IMR-90 (cell line): ENCODE measurements at regions not wholly inside any gene's neighbourhood (a gene's known extent, or its start where the extent isn't known, plus 50 kb on each side); places are given as distances from the start of the nearest gene placed in this dataset.

Experiments used
- ATAC-seq: fragments of 200-7000 bp; cut with Tn5 transposase; 2 replicates; pipeline ENCODE4 v1.9.1; 2020; ENCODE audit warnings: low read depth, mild to moderate bottlenecking, moderate library complexity
- BruUV-seq: library from RNA; stranded (reverse); fragments of 400-500 nt; replicated peaks from 2 replicates; lab custom pipeline; 2021; lab: Mats Ljungman, UMichigan
- CTCF ChIA-PET: fragments of 300-600 bp; formaldehyde crosslinking; extraction: SDS; loops from one replicate; lab custom pipeline; 2021; ENCODE audit warnings: antibody characterized with exemption; lab: Yijun Ruan, JAX
- POLR2A ChIA-PET: fragments of 300-600 bp; sonication (Branson Sonifier 250); formaldehyde crosslinking; loops from one replicate; lab custom pipeline; 2022; ENCODE audit warnings: antibody characterized with exemption; ENCODE audit not compliant: unreplicated experiment; lab: Charles Lee
- DNase-seq: peaks from one replicate; pipeline ENCODE4 v3.0.0; 2013
- H2AFZ ChIP-seq: replicated peaks from 2 replicates; pipeline ENCODE3; 2013; ENCODE audit warnings: low read length, mild to moderate bottlenecking; ENCODE audit not compliant: poor library complexity
- H2AK5ac ChIP-seq: 2 replicates; pipeline ENCODE4 v1.6.1; 2013; ENCODE audit warnings: low read depth, low read length, inconsistent platforms
- H2AK9ac ChIP-seq: replicated peaks from 2 replicates; pipeline ENCODE3; 2013; ENCODE audit warnings: mild to moderate bottlenecking, low read depth, low read length, moderate library complexity; ENCODE audit not compliant: poor library complexity
- H2BK120ac ChIP-seq: 2 replicates; pipeline ENCODE4 v1.6.1; 2013; ENCODE audit warnings: low read depth, low read length, inconsistent platforms
- H2BK15ac ChIP-seq: 3 replicates; pipeline ENCODE4 v1.6.1; 2013; ENCODE audit warnings: low read depth, low read length, inconsistent platforms
- H2BK20ac ChIP-seq: 2 replicates; pipeline ENCODE4 v1.6.1; 2013; ENCODE audit warnings: low read depth, mild to moderate bottlenecking, inconsistent platforms, low read length, moderate library complexity
- H2BK5ac ChIP-seq: 2 replicates; pipeline ENCODE4 v1.6.1; 2013; ENCODE audit warnings: mild to moderate bottlenecking, low read depth, low read length, inconsistent platforms; ENCODE audit not compliant: poor library complexity, severe bottlenecking
- H3K14ac ChIP-seq: replicated peaks from 2 replicates; pipeline ENCODE4 v1.6.1; 2013; ENCODE audit warnings: low read depth, low read length, inconsistent platforms
- H3K18ac ChIP-seq: 2 replicates; pipeline ENCODE4 v1.6.1; 2013; ENCODE audit warnings: low read depth, low read length, control low read depth
- H3K23ac ChIP-seq: 2 replicates; pipeline ENCODE4 v1.6.1; 2013; ENCODE audit warnings: low read depth, low read length, inconsistent platforms
- H3K27ac ChIP-seq: 2 replicates; pipeline ENCODE4 v1.5.1; 2013; ENCODE audit warnings: mild to moderate bottlenecking, control low read depth, low read length; ENCODE audit not compliant: insufficient read depth
- H3K27me3 ChIP-seq: 2 replicates; pipeline ENCODE4 v1.6.1; 2013; ENCODE audit warnings: low read length; ENCODE audit not compliant: control insufficient read depth, insufficient read depth
- H3K36me3 ChIP-seq: 2 replicates; pipeline ENCODE4 v1.6.1; 2013; ENCODE audit warnings: low read length, mixed read lengths; ENCODE audit not compliant: control insufficient read depth, insufficient read depth
- H3K4ac ChIP-seq: 2 replicates; pipeline ENCODE4 v1.6.1; 2013; ENCODE audit warnings: low read depth, low read length, inconsistent platforms
- H3K4me1 ChIP-seq: 2 replicates; pipeline ENCODE4 v1.6.1; 2013; ENCODE audit warnings: low read length, mixed read lengths; ENCODE audit not compliant: control insufficient read depth, insufficient read depth
- H3K4me2 ChIP-seq: 2 replicates; pipeline ENCODE4 v1.6.1; 2013; ENCODE audit warnings: low read depth, mild to moderate bottlenecking, control low read depth, low read length, moderate library complexity
- H3K4me3 ChIP-seq: 2 replicates; pipeline ENCODE4 v1.5.1; 2013; ENCODE audit warnings: low read depth, mild to moderate bottlenecking, control low read depth, low read length, moderate library complexity; ENCODE audit not compliant: insufficient read depth
- H3K56ac ChIP-seq: 2 replicates; pipeline ENCODE4 v1.6.1; 2013; ENCODE audit warnings: low read length, inconsistent platforms; ENCODE audit not compliant: insufficient read depth; ENCODE audit errors: extremely low read depth
- H3K79me1 ChIP-seq, 2 experiments: 2 replicates each; pipeline ENCODE4 v1.6.1; 2013; ENCODE audit warnings: low read length in 2 of 2, inconsistent platforms in 1 of 2, low read depth in 1 of 2
- H3K9ac ChIP-seq: 2 replicates; pipeline ENCODE4 v1.6.1; 2013; ENCODE audit warnings: low read depth, low read length, control low read depth
- H3K9me1 ChIP-seq: 2 replicates; pipeline ENCODE4 v1.6.1; 2013; ENCODE audit warnings: low read length, inconsistent platforms; ENCODE audit not compliant: insufficient read depth
- H3K9me3 ChIP-seq: 2 replicates; pipeline ENCODE4 v1.6.1; 2013; ENCODE audit warnings: low read length; ENCODE audit not compliant: control insufficient read depth, insufficient read depth
- H4K20me1 ChIP-seq: 2 replicates; pipeline ENCODE4 v1.6.1; 2013; ENCODE audit warnings: low read length, inconsistent platforms; ENCODE audit not compliant: insufficient read depth
- H4K5ac ChIP-seq: 2 replicates; pipeline ENCODE4 v1.6.1; 2013; ENCODE audit warnings: mild to moderate bottlenecking, low read depth, low read length, control low read depth
- H4K8ac ChIP-seq, 2 experiments: 2 replicates each; pipeline ENCODE4 v1.6.1; 2013; ENCODE audit warnings: low read depth in 2 of 2, low read length in 2 of 2, control low read depth in 1 of 2, inconsistent platforms in 1 of 2
- H4K91ac ChIP-seq: 2 replicates; pipeline ENCODE4 v1.6.1; 2013; ENCODE audit warnings: low read depth, low read length, inconsistent platforms; ENCODE audit not compliant: insufficient read depth
- BHLHE40 ChIP-seq: fragments of 150-350 bp; IDR thresholded peaks from 2 replicates; pipeline ENCODE4 v1.6.1; 2016; ENCODE audit warnings: mild to moderate bottlenecking, low read depth, low read length
- CEBPB ChIP-seq: IDR thresholded peaks from 2 replicates; pipeline ENCODE4 v1.6.1; 2012; ENCODE audit warnings: low read depth, low read length, improper control_type of control experiment
- CHD1 ChIP-seq: IDR thresholded peaks from 2 replicates; pipeline ENCODE4 v1.6.1; 2012; ENCODE audit warnings: low read depth, low read length, improper control_type of control experiment
- FOS ChIP-seq: fragments of 150-350 bp; IDR thresholded peaks from 2 replicates; pipeline ENCODE4 v1.6.1; 2016; ENCODE audit warnings: low read depth, low read length
- MAFK ChIP-seq: IDR thresholded peaks from 2 replicates; pipeline ENCODE4 v1.6.1; 2012; ENCODE audit warnings: low read depth, low read length, improper control_type of control experiment
- MAZ ChIP-seq: IDR thresholded peaks from 2 replicates; pipeline ENCODE4 v1.6.1; 2012; ENCODE audit warnings: low read depth, mild to moderate bottlenecking, low read length, improper control_type of control experiment, moderate library complexity, borderline replicate concordance
- MXI1 ChIP-seq: IDR thresholded peaks from 2 replicates; pipeline ENCODE4 v1.6.1; 2012; ENCODE audit warnings: low read depth, mild to moderate bottlenecking, low read length, moderate library complexity, borderline replicate concordance
- NFE2L2 ChIP-seq: fragments of 150-350 bp; IDR thresholded peaks from 2 replicates; pipeline ENCODE4 v1.6.1; 2016; ENCODE audit warnings: low read depth, mild to moderate bottlenecking, low read length
- POLR2A ChIP-seq: IDR thresholded peaks from 2 replicates; pipeline ENCODE4 v1.6.1; 2012; ENCODE audit warnings: mild to moderate bottlenecking, low read depth, low read length
- RAD21 ChIP-seq: IDR thresholded peaks from 2 replicates; pipeline ENCODE4 v1.6.1; 2012; ENCODE audit warnings: low read length, improper control_type of control experiment
- RCOR1 ChIP-seq: IDR thresholded peaks from 2 replicates; pipeline ENCODE4 v1.6.1; 2012; ENCODE audit warnings: mild to moderate bottlenecking, low read length, improper control_type of control experiment; ENCODE audit not compliant: insufficient replicate concordance
- RFX5 ChIP-seq: IDR thresholded peaks from 2 replicates; pipeline ENCODE4 v1.8.0; 2012; ENCODE audit warnings: low read depth, mild to moderate bottlenecking, low read length, moderate library complexity
- SMC3 ChIP-seq: fragments of 150-350 bp; IDR thresholded peaks from 2 replicates; pipeline ENCODE4 v1.6.1; 2016; ENCODE audit warnings: low read depth, mild to moderate bottlenecking, antibody characterized with exemption, low read length, moderate library complexity
- USF2 ChIP-seq: fragments of 150-350 bp; IDR thresholded peaks from 2 replicates; pipeline ENCODE4 v1.6.1; 2017; ENCODE audit warnings: mild to moderate bottlenecking, antibody characterized with exemption, low read length, low read depth
- WGBS, 2 experiments: methylation state at CpG; one replicate each; pipeline versions ENCODE4 v1.1.5 to v1.1.7; 2013; ENCODE audit warnings: missing lambda C conversion rate in 2 of 2; ENCODE audit not compliant: insufficient read length in 1 of 2; ENCODE audit errors: extremely low coverage in 2 of 2; 5-methylcytosine and 5-hydroxymethylcytosine counted together
- dilution Hi-C: fragments of 300-500 bp; cut with HindIII; formaldehyde crosslinking; loops from one replicate; pipeline ENCODE4 v1.14.3; 2018; ENCODE audit warnings: low sequenced_read_pairs; ENCODE audit not compliant: unreplicated experiment
- in situ Hi-C: fragments of 300-500 bp; cut with MboI; formaldehyde crosslinking; loops from 3 replicates; pipeline ENCODE4 v1.14.3; 2019; ENCODE audit warnings: low sequenced_read_pairs, inconsistent platforms, mixed read lengths
- intact Hi-C: fragments of 100-400 bp; cut with micrococcal nuclease; formaldehyde crosslinking; loops from 2 replicates; pipeline ENCODE4 v1.10.0; 2022
- TF ChIP-seq, protein P1 (sequence below): fragments of 150-350 bp; IDR thresholded peaks from 2 replicates; pipeline ENCODE4 v1.6.1; 2016; ENCODE audit warnings: low read depth, mild to moderate bottlenecking, low read length, moderate library complexity, borderline replicate concordance
- TF ChIP-seq, protein P2 (sequence below): conservative IDR thresholded peaks from 2 replicates; pipeline ENCODE4 v1.5.1; 2012; ENCODE audit warnings: mild to moderate bottlenecking, low read depth, low read length, improper control_type of control experiment

- intact Hi-C loops, result no loop called here
- Histone ChIP-seq H3K36me3 (no peaks in the 10 kb centered on the region), H3K23ac (no peak overlapping the region), H2BK20ac (no peak overlapping the region), H3K14ac (no peak overlapping the region), H3K4ac (no peak overlapping the region), H2BK5ac (no peak overlapping the region), H2BK120ac (no peak overlapping the region), H3K4me1 (no peaks in the 10 kb centered on the region), H3K27ac (no peak overlapping the region), H3K18ac (no peak overlapping the region), H2BK15ac (no peak overlapping the region), H3K79me1 (no peaks in the 10 kb centered on the region), H3K9ac (no peak overlapping the region), H3K27me3 (no peaks in the 10 kb centered on the region), H3K9me3 (peaks cover 14% of the 10 kb centered on the region), H4K91ac (no peak overlapping the region), H4K20me1 (no peaks in the 10 kb centered on the region), H4K5ac (no peak overlapping the region), H4K8ac (no peak overlapping the region), H2AK5ac (no peak overlapping the region), H3K9me1 (no peaks in the 10 kb centered on the region), H2AK9ac (no peak overlapping the region), H3K4me2 (no peak overlapping the region), H3K56ac (no peak overlapping the region), H3K4me3 (no peak overlapping the region), H2AFZ (no peak overlapping the region)
- in situ Hi-C loops, result no loop called here
- POLR2A ChIA-PET, result interaction anchor here (0.8 kb wide), 1 partner anchor 652 kb away, joined by 6 read pairs; no protein-coding TSS in a partner anchor
- no TSS peak for BruUV-seq
- no peak for TF ChIP-seq CHD1
- TF ChIP-seq CEBPB, result no peak
- no peak for TF ChIP-seq RCOR1
- TF ChIP-seq, protein P1, sequence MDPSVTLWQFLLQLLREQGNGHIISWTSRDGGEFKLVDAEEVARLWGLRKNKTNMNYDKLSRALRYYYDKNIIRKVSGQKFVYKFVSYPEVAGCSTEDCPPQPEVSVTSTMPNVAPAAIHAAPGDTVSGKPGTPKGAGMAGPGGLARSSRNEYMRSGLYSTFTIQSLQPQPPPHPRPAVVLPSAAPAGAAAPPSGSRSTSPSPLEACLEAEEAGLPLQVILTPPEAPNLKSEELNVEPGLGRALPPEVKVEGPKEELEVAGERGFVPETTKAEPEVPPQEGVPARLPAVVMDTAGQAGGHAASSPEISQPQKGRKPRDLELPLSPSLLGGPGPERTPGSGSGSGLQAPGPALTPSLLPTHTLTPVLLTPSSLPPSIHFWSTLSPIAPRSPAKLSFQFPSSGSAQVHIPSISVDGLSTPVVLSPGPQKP, result no peak
- no peak for TF ChIP-seq NFE2L2
- TF ChIP-seq BHLHE40, result no peak
- TF ChIP-seq POLR2A, result no peak
- TF ChIP-seq, protein P2, sequence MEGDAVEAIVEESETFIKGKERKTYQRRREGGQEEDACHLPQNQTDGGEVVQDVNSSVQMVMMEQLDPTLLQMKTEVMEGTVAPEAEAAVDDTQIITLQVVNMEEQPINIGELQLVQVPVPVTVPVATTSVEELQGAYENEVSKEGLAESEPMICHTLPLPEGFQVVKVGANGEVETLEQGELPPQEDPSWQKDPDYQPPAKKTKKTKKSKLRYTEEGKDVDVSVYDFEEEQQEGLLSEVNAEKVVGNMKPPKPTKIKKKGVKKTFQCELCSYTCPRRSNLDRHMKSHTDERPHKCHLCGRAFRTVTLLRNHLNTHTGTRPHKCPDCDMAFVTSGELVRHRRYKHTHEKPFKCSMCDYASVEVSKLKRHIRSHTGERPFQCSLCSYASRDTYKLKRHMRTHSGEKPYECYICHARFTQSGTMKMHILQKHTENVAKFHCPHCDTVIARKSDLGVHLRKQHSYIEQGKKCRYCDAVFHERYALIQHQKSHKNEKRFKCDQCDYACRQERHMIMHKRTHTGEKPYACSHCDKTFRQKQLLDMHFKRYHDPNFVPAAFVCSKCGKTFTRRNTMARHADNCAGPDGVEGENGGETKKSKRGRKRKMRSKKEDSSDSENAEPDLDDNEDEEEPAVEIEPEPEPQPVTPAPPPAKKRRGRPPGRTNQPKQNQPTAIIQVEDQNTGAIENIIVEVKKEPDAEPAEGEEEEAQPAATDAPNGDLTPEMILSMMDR, result no peak
- TF ChIP-seq MXI1, result no peak
- TF ChIP-seq MAZ, result no peak
- TF ChIP-seq RAD21, result no peak
- no peak for TF ChIP-seq SMC3
- no peak for TF ChIP-seq RFX5
- TF ChIP-seq MAFK, result no peak
- no peak for TF ChIP-seq FOS
- TF ChIP-seq USF2, result no peak
- no CpG with 5 or more reads among the region's 4 CpGs for WGBS, 2 experiments
- ATAC-seq, result no peak
- dilution Hi-C loops, result no loop called here
- CTCF ChIA-PET, result no interaction called here
- no peak for DNase-seq
Observed at GRCh38 chr3:40895109-40895508, 304.2 kb upstream of the CTNNB1 start.
